ENCODE measurements at regions not wholly inside any gene's neighbourhood (a gene's known extent, or its start where the extent isn't known, plus 50 kb on each side); places are given as distances from the start of the nearest gene placed in this dataset.

- H3K4me3 ChIP-seq: no peak overlapping the region
- no peak overlapping the region for H3K4me2 ChIP-seq
- TF ChIP-seq REST (IDR thresholded peaks at IDR 0.05) (no peak), ZFP36 (IDR thresholded peaks at IDR 0.05; ENCODE audit: borderline replicate concordance, partially characterized antibody) (no peak), NPAS2 (CRISPR knock-in tag; IDR thresholded peaks at IDR 0.05; ENCODE audit: borderline replicate concordance) (no peak), RAD21 (conservative IDR thresholded peaks at IDR 0.05 in 1 of 2, IDR thresholded peaks at IDR 0.05 in 1 of 2) (no peak), NFE2L2 (conservative IDR thresholded peaks at IDR 0.05; ENCODE audit: low read length) (no peak)
- WGBS (ENCODE audit: missing lambda C conversion rate): 42% methylated on average over 3 of the region's 3 CpGs
- H3K4me1 ChIP-seq: no peaks in the 10 kb centered on the region
- no peak overlapping the region for H3K27ac ChIP-seq
- POLR2A ChIA-PET: no interaction called here
- ATAC-seq (no peak), DNase-seq (ENCODE audit: low read depth in 1 of 2, low spot score in 1 of 2) (no peak), FAIRE-seq (no peak)
- no peaks in the 10 kb centered on the region for H3K9me3 ChIP-seq
- CTCF ChIA-PET: interaction anchor here (0.6 to 5.7 kb wide), 18 partner anchors 8 to 1361 kb away, joined by 3 to 115 read pairs (median 4); no protein-coding TSS in a partner anchor
These were observed 142.2 kb upstream of the HDAC9 start for GRCh38 chr7:18353339-18353738.

DNA sequence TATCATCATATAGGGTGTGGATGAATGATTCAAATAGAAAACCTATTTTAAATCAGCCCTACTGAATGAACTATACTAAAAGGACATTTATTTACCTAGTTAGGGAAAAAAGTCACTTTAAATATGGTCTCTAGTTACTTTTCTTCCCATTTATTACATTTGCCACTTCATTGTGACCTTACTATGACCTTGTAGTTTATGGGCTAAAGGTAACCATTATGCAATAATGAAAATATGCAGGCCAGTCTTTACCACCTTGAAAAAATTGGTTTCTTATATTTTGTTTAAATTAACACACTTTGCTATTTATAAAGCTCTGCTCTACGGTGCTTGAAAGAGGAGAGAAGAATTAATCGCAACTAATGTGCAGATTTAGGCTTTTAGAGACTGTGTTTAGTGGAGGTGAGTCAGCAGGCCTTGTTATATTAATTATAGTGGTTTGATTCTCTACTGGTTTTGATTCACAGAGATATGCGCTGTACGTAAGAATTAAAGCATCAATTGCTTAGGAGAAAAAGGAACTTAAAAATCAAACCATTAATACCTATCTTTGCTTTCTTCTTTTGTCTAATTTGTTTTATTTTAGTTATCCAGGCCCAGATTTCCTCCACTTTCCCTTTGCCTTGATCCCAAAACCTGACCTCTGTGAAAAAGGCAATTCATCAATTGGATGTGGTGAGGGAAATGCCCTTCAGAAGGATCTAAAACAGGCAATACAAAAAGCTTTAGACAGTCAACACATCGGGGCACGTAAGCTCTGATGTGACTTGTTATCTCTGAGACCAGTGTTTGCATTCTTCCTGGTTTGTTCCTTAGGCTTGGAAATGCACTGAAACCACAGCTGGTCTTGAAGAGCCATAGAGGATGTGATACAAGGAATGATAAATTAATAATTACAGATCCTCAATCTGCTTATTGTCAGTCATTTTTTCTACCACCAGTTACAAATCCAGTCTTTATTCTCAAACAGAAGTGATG is 141.2 kb upstream of the HDAC9 start:
- WGBS (ENCODE audit: missing lambda C conversion rate): 94% methylated on average over 6 of the region's 6 CpGs
- FAIRE-seq (no peak), DNase-seq (ENCODE audit: low read depth in 1 of 2, low spot score in 1 of 2) (no peak), ATAC-seq (no peak)
- POLR2A ChIA-PET: interaction anchor here (0.6 kb wide), 1 partner anchor 231 kb away, joined by 3 read pairs; no protein-coding TSS in a partner anchor
- Histone ChIP-seq H3K4me2 (no peak overlapping the region), H3K4me3 (no peak overlapping the region), H3K4me1 (no peaks in the 10 kb centered on the region), H3K9me3 (no peaks in the 10 kb centered on the region), H3K27ac (no peak overlapping the region)
- CTCF ChIA-PET: interaction anchor here (0.7 to 5.7 kb wide), 8 partner anchors 9 to 1463 kb away, joined by 3 to 115 read pairs (median 3); no protein-coding TSS in a partner anchor
- TF ChIP-seq JUN (IDR thresholded peaks at IDR 0.05): no peak

DNA sequence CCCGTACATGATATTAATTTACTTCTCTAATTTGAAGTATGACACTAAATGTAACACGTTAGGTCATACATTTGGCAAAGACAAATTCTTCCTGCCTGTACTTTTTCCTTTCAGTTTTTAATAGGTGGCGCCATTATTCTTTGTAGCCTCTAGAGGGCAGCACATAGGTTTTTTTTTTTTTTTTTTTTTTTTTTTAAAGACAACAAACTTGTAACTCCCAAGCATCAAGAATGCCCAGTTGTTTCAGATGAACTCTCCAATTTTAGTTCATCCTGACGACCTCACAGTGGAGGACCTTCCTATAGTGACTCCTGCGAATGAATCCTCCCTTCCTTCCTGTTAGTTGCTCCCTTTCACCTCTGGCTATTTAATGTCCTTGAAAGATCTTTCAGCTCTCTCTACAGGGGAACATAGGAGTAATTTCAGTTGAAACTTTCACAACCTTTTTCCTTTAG is 139.3 kb upstream of the HDAC9 start:
- Histone ChIP-seq H3K4me3 (no peak overlapping the region), H3K9me3 (no peaks in the 10 kb centered on the region), H3K4me1 (no peaks in the 10 kb centered on the region), H3K27ac (no peak overlapping the region), H3K4me2 (peak overlapping the region; percentile 60)
- no peak for FAIRE-seq
- peak in 1 of 2 experiments; percentile 38; a peak in 1 of 6 replicates for ATAC-seq
- ChIA-PET POLR2A (no interaction called here), CTCF (interaction anchor here (0.6 to 1.8 kb wide), 9 partner anchors 8 to 672 kb away, joined by 3 to 10 read pairs (median 3); no protein-coding TSS in a partner anchor)
- peak; percentile 5 to 28 for DNase-seq (ENCODE audit: low read depth in 1 of 2, low spot score in 1 of 2)
- 3% methylated on average over 5 of the region's 5 CpGs for WGBS (ENCODE audit: missing lambda C conversion rate)
- no peak for TF ChIP-seq BHLHE40 (IDR thresholded peaks at IDR 0.05; ENCODE audit: low read depth, low read length)
- TF ChIP-seq SMC3 (IDR thresholded peaks at IDR 0.05): peak; percentile 37; the same call in 1 of the 3 replicates
- TF ChIP-seq POLR2AphosphoS2 (conservative IDR thresholded peaks at IDR 0.05; ENCODE audit: low read length): no peak
- no peak for TF ChIP-seq JUNB (IDR thresholded peaks at IDR 0.05)
- no peak for TF ChIP-seq EP300 (IDR thresholded peaks at IDR 0.05)
- no peak for TF ChIP-seq RNF2 (IDR thresholded peaks at IDR 0.05; ENCODE audit: borderline replicate concordance, low read depth)
- TF ChIP-seq RAD21 (conservative IDR thresholded peaks at IDR 0.05 in 1 of 2, IDR thresholded peaks at IDR 0.05 in 1 of 2): peak; percentile 9 to 39; a peak in 2 of 5 replicates
- TF ChIP-seq HES2 (IDR thresholded peaks at IDR 0.05): no peak
- no peak for TF ChIP-seq FOXS1 (CRISPR knock-in tag; IDR thresholded peaks at IDR 0.05)
- TF ChIP-seq ELK1 (IDR thresholded peaks at IDR 0.05; ENCODE audit: low read depth, low read length): no peak
- no peak for TF ChIP-seq MAFK (IDR thresholded peaks at IDR 0.05; ENCODE audit: partially characterized antibody)
- TF ChIP-seq, protein P1, sequence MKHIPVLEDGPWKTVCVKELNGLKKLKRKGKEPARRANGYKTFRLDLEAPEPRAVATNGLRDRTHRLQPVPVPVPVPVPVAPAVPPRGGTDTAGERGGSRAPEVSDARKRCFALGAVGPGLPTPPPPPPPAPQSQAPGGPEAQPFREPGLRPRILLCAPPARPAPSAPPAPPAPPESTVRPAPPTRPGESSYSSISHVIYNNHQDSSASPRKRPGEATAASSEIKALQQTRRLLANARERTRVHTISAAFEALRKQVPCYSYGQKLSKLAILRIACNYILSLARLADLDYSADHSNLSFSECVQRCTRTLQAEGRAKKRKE (CRISPR knock-in tag; IDR thresholded peaks at IDR 0.05; ENCODE audit: low read depth): no peak
- TF ChIP-seq, protein P2, sequence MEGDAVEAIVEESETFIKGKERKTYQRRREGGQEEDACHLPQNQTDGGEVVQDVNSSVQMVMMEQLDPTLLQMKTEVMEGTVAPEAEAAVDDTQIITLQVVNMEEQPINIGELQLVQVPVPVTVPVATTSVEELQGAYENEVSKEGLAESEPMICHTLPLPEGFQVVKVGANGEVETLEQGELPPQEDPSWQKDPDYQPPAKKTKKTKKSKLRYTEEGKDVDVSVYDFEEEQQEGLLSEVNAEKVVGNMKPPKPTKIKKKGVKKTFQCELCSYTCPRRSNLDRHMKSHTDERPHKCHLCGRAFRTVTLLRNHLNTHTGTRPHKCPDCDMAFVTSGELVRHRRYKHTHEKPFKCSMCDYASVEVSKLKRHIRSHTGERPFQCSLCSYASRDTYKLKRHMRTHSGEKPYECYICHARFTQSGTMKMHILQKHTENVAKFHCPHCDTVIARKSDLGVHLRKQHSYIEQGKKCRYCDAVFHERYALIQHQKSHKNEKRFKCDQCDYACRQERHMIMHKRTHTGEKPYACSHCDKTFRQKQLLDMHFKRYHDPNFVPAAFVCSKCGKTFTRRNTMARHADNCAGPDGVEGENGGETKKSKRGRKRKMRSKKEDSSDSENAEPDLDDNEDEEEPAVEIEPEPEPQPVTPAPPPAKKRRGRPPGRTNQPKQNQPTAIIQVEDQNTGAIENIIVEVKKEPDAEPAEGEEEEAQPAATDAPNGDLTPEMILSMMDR (IDR thresholded peaks at IDR 0.05): peak; percentile 80
